Coronary artery (tissue), 2 donors: ENCODE measurements at regions not wholly inside any gene's neighbourhood (a gene's known extent, or its start where the extent isn't known, plus 50 kb on each side); places are given as distances from the start of the nearest gene placed in this dataset.

Source experiments
- DNase-seq: peaks from one replicate; pipeline ENCODE4 v3.0.0-alpha.2; 2017; ENCODE audit warnings: low spot score
- H3K27ac ChIP-seq, 2 donors: fragments of 200-600 bp; sonication (generic); one replicate each; pipeline ENCODE4 v1.5.1; 2016 to 2019
- H3K4me3 ChIP-seq: fragments of 200-600 bp; sonication (generic); 2 replicates; pipeline ENCODE4 v1.5.1; 2016; ENCODE audit warnings: mild to moderate bottlenecking, moderate library complexity
- TF ChIP-seq, protein P1 (sequence below): fragments of 200-600 bp; sonication (generic); IDR thresholded peaks from one replicate; pipeline ENCODE4 v1.5.1; 2019; ENCODE audit warnings: antibody characterized with exemption

GRCh38 chr4:180169966-180170365, 2073.2 kb upstream of the TENM3 start:
- Histone ChIP-seq H3K27ac (no peak overlapping the region), H3K4me3 (no peak overlapping the region)
- TF ChIP-seq, protein P1, sequence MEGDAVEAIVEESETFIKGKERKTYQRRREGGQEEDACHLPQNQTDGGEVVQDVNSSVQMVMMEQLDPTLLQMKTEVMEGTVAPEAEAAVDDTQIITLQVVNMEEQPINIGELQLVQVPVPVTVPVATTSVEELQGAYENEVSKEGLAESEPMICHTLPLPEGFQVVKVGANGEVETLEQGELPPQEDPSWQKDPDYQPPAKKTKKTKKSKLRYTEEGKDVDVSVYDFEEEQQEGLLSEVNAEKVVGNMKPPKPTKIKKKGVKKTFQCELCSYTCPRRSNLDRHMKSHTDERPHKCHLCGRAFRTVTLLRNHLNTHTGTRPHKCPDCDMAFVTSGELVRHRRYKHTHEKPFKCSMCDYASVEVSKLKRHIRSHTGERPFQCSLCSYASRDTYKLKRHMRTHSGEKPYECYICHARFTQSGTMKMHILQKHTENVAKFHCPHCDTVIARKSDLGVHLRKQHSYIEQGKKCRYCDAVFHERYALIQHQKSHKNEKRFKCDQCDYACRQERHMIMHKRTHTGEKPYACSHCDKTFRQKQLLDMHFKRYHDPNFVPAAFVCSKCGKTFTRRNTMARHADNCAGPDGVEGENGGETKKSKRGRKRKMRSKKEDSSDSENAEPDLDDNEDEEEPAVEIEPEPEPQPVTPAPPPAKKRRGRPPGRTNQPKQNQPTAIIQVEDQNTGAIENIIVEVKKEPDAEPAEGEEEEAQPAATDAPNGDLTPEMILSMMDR, result no peak
- DNase-seq, result no peak

GRCh38 chr4:180179146-180179545, 2064.1 kb upstream of the TENM3 start:
- no peak overlapping the region for H3K27ac ChIP-seq
- TF ChIP-seq, protein P1, result no peak
- DNase-seq, result no peak

GRCh38 chr4:180189666-180190065, 2053.5 kb upstream of the TENM3 start:
- no peak for DNase-seq
- no peak overlapping the region for H3K4me3 ChIP-seq

More at GRCh38 chr4:180179146-180179545, 2064.1 kb upstream of the TENM3 start:
- H3K4me3 ChIP-seq, result no peak overlapping the region

GRCh38 chr4:180190382-180190781, 2052.8 kb upstream of the TENM3 start:
- DNase-seq, result no peak
- H3K27ac ChIP-seq, result no peak overlapping the region
- H3K4me3 ChIP-seq, result no peak overlapping the region
- TF ChIP-seq, protein P1, result no peak

More at GRCh38 chr4:180189666-180190065, 2053.5 kb upstream of the TENM3 start:
- TF ChIP-seq, protein P1, result no peak
- no peak overlapping the region for H3K27ac ChIP-seq

- no peak for DNase-seq
- H3K4me3 ChIP-seq, result no peak overlapping the region
- TF ChIP-seq, protein P1, result no peak
- H3K27ac ChIP-seq, result no peak overlapping the region
These were observed 2045.7 kb upstream of the TENM3 start for GRCh38 chr4:180197471-180197870.

DNA sequence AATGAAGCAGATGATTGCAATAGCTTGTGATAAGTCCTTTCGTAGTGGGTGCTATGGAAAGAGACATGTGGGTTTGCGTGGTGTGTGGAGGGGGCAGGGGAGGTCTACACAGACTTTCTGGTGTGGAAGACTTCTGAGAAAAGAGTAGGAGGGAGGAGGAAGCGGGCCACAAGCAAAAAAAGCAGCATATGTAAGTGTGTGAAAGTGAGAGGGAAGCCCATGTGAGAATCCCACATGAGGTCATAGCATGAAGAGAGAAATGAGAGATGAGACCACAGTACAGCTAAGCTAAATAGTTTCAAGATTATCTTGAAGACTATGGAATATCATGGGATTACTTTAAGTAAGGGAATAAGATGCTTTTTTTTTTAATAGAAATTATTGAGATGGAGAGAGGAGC, 2039.9 kb upstream of the TENM3 start:
- no peak for DNase-seq
- TF ChIP-seq, protein P1, result no peak
- Histone ChIP-seq H3K4me3 (no peak overlapping the region), H3K27ac (no peak overlapping the region)

- TF ChIP-seq, protein P1, result no peak
- no peak overlapping the region for H3K27ac ChIP-seq
- H3K4me3 ChIP-seq, result no peak overlapping the region
- no peak for DNase-seq
These were observed 2037.9 kb upstream of the TENM3 start for GRCh38 chr4:180205276-180205675.
